Stomach (tissue), 4 donors: ENCODE measurements at regions not wholly inside any gene's neighbourhood (a gene's known extent, or its start where the extent isn't known, plus 50 kb on each side); places are given as distances from the start of the nearest gene placed in this dataset.

Experiments used
- CTCF ChIP-seq, 7 experiments: fragments of 450-650 bp in 4 of 7; fragments of 200-600 bp in 3 of 7; sonication (generic) in 3 of 7; IDR thresholded peaks; one replicate each; pipeline ENCODE4 v1.5.1; 2016 to 2019; ENCODE audit warnings: antibody characterized with exemption in 7 of 7, control low read depth in 2 of 7, mild to moderate bottlenecking in 1 of 7
- POLR2A ChIP-seq, 4 donors: fragments of 450-650 bp; IDR thresholded peaks; one replicate each; pipeline ENCODE4 v1.6.1; 2016; ENCODE audit warnings: antibody characterized with exemption in 4 of 4, control low read depth in 2 of 4, mild to moderate bottlenecking in 1 of 4, moderate library complexity in 1 of 4
- POLR2AphosphoS5 ChIP-seq, 3 donors: sonication (generic); formaldehyde crosslinking; IDR thresholded peaks; one replicate each; pipeline ENCODE4 v1.6.1; 2016; ENCODE audit warnings: antibody characterized with exemption in 3 of 3

- TF ChIP-seq POLR2A (IDR thresholded peaks at IDR 0.05) (no peak), CTCF (IDR thresholded peaks at IDR 0.05) (no peak), POLR2AphosphoS5 (IDR thresholded peaks at IDR 0.05) (no peak)
Observed at GRCh38 chr4:180100433-180101344, 2142.5 kb upstream of the TENM3 start.
